Esophagus squamous epithelium (tissue), 5 donors: ENCODE measurements at regions not wholly inside any gene's neighbourhood (a gene's known extent, or its start where the extent isn't known, plus 50 kb on each side); places are given as distances from the start of the nearest gene placed in this dataset.

Experiments used
- DNase-seq: peaks from one replicate; lab custom pipeline; 2025; lab: John Stamatoyannopoulos, UW
- H3K27ac ChIP-seq, 4 donors: fragments of 200-600 bp; sonication (generic); one replicate each; pipeline ENCODE4 v1.5.1; 2016 to 2019; ENCODE audit warnings: mild to moderate bottlenecking in 1 of 4
- H3K27me3 ChIP-seq, 4 donors: fragments of 200-600 bp; sonication (generic); 1 replicate in 3 of 4; 2 replicates in 1 of 4; pipeline versions ENCODE4 v1.5.1 to v1.6.0; 2017 to 2021; ENCODE audit warnings: antibody characterized with exemption in 1 of 4
- H3K36me3 ChIP-seq, 3 donors: fragments of 200-600 bp; sonication (generic); one replicate each; pipeline ENCODE4 v1.5.1; 2016 to 2019
- H3K4me1 ChIP-seq, 3 donors: fragments of 200-600 bp; sonication (generic); one replicate each; pipeline ENCODE4 v1.5.1; 2017 to 2019
- H3K4me3 ChIP-seq, 4 donors: fragments of 200-600 bp; sonication (generic); 1 replicate in 3 of 4; 2 replicates in 1 of 4; pipeline ENCODE4 v1.5.1; 2016 to 2019; ENCODE audit warnings: mild to moderate bottlenecking in 2 of 4, moderate library complexity in 1 of 4
- H3K9me3 ChIP-seq, 3 donors: fragments of 200-600 bp; sonication (generic); one replicate each; pipeline ENCODE4 v1.5.1; 2016 to 2019
- POLR2A ChIP-seq, 4 donors: fragments of 450-650 bp; IDR thresholded peaks; one replicate each; pipeline ENCODE4 v1.6.1; 2017; ENCODE audit warnings: antibody characterized with exemption in 4 of 4, mild to moderate bottlenecking in 4 of 4, moderate library complexity in 3 of 4
- WGBS, 2 donors: methylation state at CpG; one replicate each; pipeline ENCODE4 v1.1.5; 2018; 5-methylcytosine and 5-hydroxymethylcytosine counted together
- intact Hi-C: fragments of 100-400 bp; cut with DNase I; formaldehyde crosslinking; loops from one replicate; pipeline ENCODE4 v1.15.0; 2022
- TF ChIP-seq, protein P1 (sequence below), 6 experiments: fragments of 450-650 bp in 4 of 6; fragments of 200-600 bp in 2 of 6; sonication (generic) in 2 of 6; IDR thresholded peaks; one replicate each; pipeline ENCODE4 v1.5.1; 2016 to 2019; ENCODE audit warnings: antibody characterized with exemption in 6 of 6, mild to moderate bottlenecking in 4 of 6, moderate library complexity in 4 of 6
- donor health status: DM: yes; HTN: yes; CAD: no.

GRCh38 chr7:80334196-80334595, 177.7 kb downstream of the GNAT3 start:
- no peak for TF ChIP-seq POLR2A (IDR thresholded peaks at IDR 0.05)
- TF ChIP-seq, protein P1, sequence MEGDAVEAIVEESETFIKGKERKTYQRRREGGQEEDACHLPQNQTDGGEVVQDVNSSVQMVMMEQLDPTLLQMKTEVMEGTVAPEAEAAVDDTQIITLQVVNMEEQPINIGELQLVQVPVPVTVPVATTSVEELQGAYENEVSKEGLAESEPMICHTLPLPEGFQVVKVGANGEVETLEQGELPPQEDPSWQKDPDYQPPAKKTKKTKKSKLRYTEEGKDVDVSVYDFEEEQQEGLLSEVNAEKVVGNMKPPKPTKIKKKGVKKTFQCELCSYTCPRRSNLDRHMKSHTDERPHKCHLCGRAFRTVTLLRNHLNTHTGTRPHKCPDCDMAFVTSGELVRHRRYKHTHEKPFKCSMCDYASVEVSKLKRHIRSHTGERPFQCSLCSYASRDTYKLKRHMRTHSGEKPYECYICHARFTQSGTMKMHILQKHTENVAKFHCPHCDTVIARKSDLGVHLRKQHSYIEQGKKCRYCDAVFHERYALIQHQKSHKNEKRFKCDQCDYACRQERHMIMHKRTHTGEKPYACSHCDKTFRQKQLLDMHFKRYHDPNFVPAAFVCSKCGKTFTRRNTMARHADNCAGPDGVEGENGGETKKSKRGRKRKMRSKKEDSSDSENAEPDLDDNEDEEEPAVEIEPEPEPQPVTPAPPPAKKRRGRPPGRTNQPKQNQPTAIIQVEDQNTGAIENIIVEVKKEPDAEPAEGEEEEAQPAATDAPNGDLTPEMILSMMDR (IDR thresholded peaks at IDR 0.05) = no peak
- no peak for DNase-seq
- H3K9me3 ChIP-seq = no peaks in the 10 kb centered on the region
- intact Hi-C loops = no loop called here
- no peak overlapping the region for H3K4me3 ChIP-seq
- H3K36me3 ChIP-seq = no peaks in the 10 kb centered on the region
- H3K4me1 ChIP-seq = peaks cover 0 to 14% (median 4%) of the 10 kb centered on the region in 3 donors
- no peak overlapping the region for H3K27ac ChIP-seq
- no peaks in the 10 kb centered on the region for H3K27me3 ChIP-seq
- 88 to 100% methylated on average over 1 of the region's 1 CpG for WGBS, 2 donors

- no peak for TF ChIP-seq POLR2A (IDR thresholded peaks at IDR 0.05)
- TF ChIP-seq, protein P1 (IDR thresholded peaks at IDR 0.05) = no peak
- Histone ChIP-seq H3K4me3 (no peak overlapping the region), H3K4me1 (peaks cover 0 to 14% (median 4%) of the 10 kb centered on the region in 3 donors), H3K9me3 (no peaks in the 10 kb centered on the region), H3K27ac (no peak overlapping the region), H3K27me3 (no peaks in the 10 kb centered on the region), H3K36me3 (no peaks in the 10 kb centered on the region)
- WGBS, 2 donors = 70 to 80% methylated on average over 1 of the region's 1 CpG
- DNase-seq = no peak
- intact Hi-C loops = no loop called here
Observed at GRCh38 chr7:80333040-80333439, 178.8 kb downstream of the GNAT3 start.

DNA sequence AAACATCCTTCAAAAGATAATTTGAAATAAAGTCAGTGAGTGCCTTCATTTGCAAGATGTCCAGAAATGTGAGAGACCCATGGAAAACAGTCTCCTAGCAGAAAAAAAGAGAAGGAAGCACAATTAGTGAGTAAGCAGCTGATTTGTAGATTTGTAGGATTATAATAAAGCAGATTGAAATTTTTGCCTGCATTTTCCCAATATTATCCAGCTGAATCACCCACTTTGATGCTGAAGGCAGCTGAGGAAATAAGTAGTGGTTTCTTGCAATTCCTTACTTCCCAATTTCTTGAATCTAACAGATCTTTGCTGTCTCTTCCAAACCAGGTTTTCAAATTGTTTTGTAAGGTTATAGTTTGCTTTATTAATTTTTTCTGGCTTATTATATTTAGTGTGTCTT, 181.4 kb downstream of the GNAT3 start:
- Histone ChIP-seq H3K27ac (no peak overlapping the region), H3K4me1 (peaks cover 0 to 7% (median under 1%) of the 10 kb centered on the region in 3 donors), H3K27me3 (no peaks in the 10 kb centered on the region), H3K36me3 (no peaks in the 10 kb centered on the region), H3K4me3 (no peak overlapping the region), H3K9me3 (no peaks in the 10 kb centered on the region)
- DNase-seq = no peak
- TF ChIP-seq, protein P1 (IDR thresholded peaks at IDR 0.05) = no peak
- TF ChIP-seq POLR2A (IDR thresholded peaks at IDR 0.05) = no peak
- intact Hi-C loops = no loop called here

DNA sequence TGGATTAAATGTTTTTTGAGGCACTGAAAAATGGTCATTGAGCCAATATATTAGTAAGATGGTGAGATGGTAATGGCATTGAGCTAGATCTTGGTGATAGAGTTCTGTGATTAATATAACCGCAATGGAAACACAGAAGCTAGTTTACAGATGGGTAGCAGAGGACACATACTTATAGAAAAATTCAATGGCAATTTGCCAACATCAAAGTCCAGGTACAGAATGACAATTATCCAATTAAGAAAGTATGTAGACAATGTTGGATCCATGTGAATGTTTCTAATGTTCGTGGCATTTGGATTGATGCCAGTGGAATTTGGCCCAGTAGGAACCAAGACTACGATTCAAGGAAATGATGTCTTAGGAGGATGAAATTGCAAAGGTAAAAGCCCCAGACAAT, 187.8 kb downstream of the GNAT3 start:
- Histone ChIP-seq H3K27me3 (no peaks in the 10 kb centered on the region), H3K4me3 (no peak overlapping the region), H3K27ac (no peak overlapping the region), H3K4me1 (no peaks in the 10 kb centered on the region), H3K9me3 (no peaks in the 10 kb centered on the region), H3K36me3 (no peaks in the 10 kb centered on the region)
- TF ChIP-seq POLR2A (IDR thresholded peaks at IDR 0.05) = no peak
- TF ChIP-seq, protein P1 (IDR thresholded peaks at IDR 0.05) = no peak
- WGBS, 2 donors = 41 to 49% methylated on average over 3 of the region's 3 CpGs
- DNase-seq = no peak
- intact Hi-C loops = no loop called here

GRCh38 chr7:80319461-80319860, 184.8 kb downstream of the GNAI1 start:
- intact Hi-C loops = no loop called here
- Histone ChIP-seq H3K36me3 (no peaks in the 10 kb centered on the region), H3K9me3 (no peaks in the 10 kb centered on the region), H3K27me3 (no peaks in the 10 kb centered on the region), H3K4me3 (no peak overlapping the region), H3K27ac (no peak overlapping the region), H3K4me1 (no peaks in the 10 kb centered on the region)
- 58 to 64% methylated on average over 2 of the region's 2 CpGs for WGBS, 2 donors
- no peak for DNase-seq
- TF ChIP-seq POLR2A (IDR thresholded peaks at IDR 0.05) = no peak
- TF ChIP-seq, protein P1 (IDR thresholded peaks at IDR 0.05) = no peak
